ENCODE measurements at regions not wholly inside any gene's neighbourhood (a gene's known extent, or its start where the extent isn't known, plus 50 kb on each side); places are given as distances from the start of the nearest gene placed in this dataset.

GRCh38 chr9:8237096-8237495, 437.5 kb upstream of the DMAC1 start:
- Histone ChIP-seq H4K20me1 (ENCODE audit: insufficient read depth, low read length) (no peaks in the 10 kb centered on the region), H3K36me3 (ENCODE audit: insufficient read depth, low read length) (no peaks in the 10 kb centered on the region), H3K4me2 (ENCODE audit: insufficient read depth, low read length) (no peak overlapping the region), H3K27me3 (ENCODE audit: insufficient read depth, low read length, poor library complexity) (no peaks in the 10 kb centered on the region), H3K27ac (ENCODE audit: low read length) (no peak overlapping the region), H3K4me3 (ENCODE audit: low read depth in 1 of 2, low read length in 2 of 2) (no peak overlapping the region), H3K9ac (ENCODE audit: low read depth, low read length) (no peak overlapping the region), H3K79me2 (ENCODE audit: insufficient read depth, low read length) (no peaks in the 10 kb centered on the region), H3K9me3 (ENCODE audit: insufficient read depth, low read length, severe bottlenecking) (no peaks in the 10 kb centered on the region), H3K4me1 (ENCODE audit: insufficient read depth, low read length) (no peaks in the 10 kb centered on the region), H2AFZ (ENCODE audit: low read depth, low read length) (no peak overlapping the region)
- TF ChIP-seq CTCF (IDR thresholded peaks at IDR 0.05; ENCODE audit: borderline replicate concordance, extremely low read depth, low read length, poor library complexity, severe bottlenecking) (no peak), EZH2 (IDR thresholded peaks at IDR 0.05; ENCODE audit: borderline replicate concordance, low read depth, low read length, severe bottlenecking) (no peak)
- DNase-seq (no peak), ATAC-seq (ENCODE audit: insufficient read depth, low read depth) (no peak)

DNA sequence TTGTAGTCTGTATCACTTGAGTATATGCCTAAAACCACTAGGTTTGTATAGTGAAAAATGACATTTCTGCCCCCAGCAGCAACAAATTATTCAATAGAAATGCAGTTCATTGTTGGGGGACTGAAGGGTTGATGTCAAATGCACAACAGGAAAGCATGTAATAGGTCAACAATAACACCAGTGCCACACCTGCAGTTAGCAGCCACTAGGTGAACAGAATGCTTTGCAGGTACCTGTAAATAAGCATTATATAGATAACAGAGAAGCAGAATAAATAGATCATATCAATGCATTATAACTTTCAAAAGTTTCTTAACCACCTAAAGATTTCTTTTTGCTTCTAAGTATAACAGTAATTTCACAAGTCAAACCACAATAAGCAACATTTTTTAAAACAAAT, 435.9 kb upstream of the DMAC1 start:
- Histone ChIP-seq H3K4me3 (ENCODE audit: low read depth in 1 of 2, low read length in 2 of 2) (no peak overlapping the region), H3K9me3 (ENCODE audit: insufficient read depth, low read length, severe bottlenecking) (no peaks in the 10 kb centered on the region), H2AFZ (ENCODE audit: low read depth, low read length) (no peak overlapping the region), H4K20me1 (ENCODE audit: insufficient read depth, low read length) (no peaks in the 10 kb centered on the region), H3K79me2 (ENCODE audit: insufficient read depth, low read length) (no peaks in the 10 kb centered on the region), H3K27me3 (ENCODE audit: insufficient read depth, low read length, poor library complexity) (no peaks in the 10 kb centered on the region), H3K9ac (ENCODE audit: low read depth, low read length) (no peak overlapping the region), H3K27ac (ENCODE audit: low read length) (no peak overlapping the region), H3K4me2 (ENCODE audit: insufficient read depth, low read length) (no peak overlapping the region), H3K36me3 (ENCODE audit: insufficient read depth, low read length) (no peaks in the 10 kb centered on the region), H3K4me1 (ENCODE audit: insufficient read depth, low read length) (no peaks in the 10 kb centered on the region)
- TF ChIP-seq CTCF (IDR thresholded peaks at IDR 0.05; ENCODE audit: borderline replicate concordance, extremely low read depth, low read length, poor library complexity, severe bottlenecking) = no peak
- no peak for TF ChIP-seq EZH2 (IDR thresholded peaks at IDR 0.05; ENCODE audit: borderline replicate concordance, low read depth, low read length, severe bottlenecking)
- no peak for DNase-seq
- no peak for ATAC-seq (ENCODE audit: insufficient read depth, low read depth)

GRCh38 chr9:8234316-8234715, 434.7 kb upstream of the DMAC1 start:
- no peak overlapping the region for H3K4me3 ChIP-seq (ENCODE audit: low read depth in 1 of 2, low read length in 2 of 2)
- H3K79me2 ChIP-seq (ENCODE audit: insufficient read depth, low read length) = no peaks in the 10 kb centered on the region
- no peak overlapping the region for H3K9ac ChIP-seq (ENCODE audit: low read depth, low read length)
- H3K36me3 ChIP-seq (ENCODE audit: insufficient read depth, low read length) = no peaks in the 10 kb centered on the region
- H3K4me2 ChIP-seq (ENCODE audit: insufficient read depth, low read length) = no peak overlapping the region
- no peaks in the 10 kb centered on the region for H3K9me3 ChIP-seq (ENCODE audit: insufficient read depth, low read length, severe bottlenecking)
- no peaks in the 10 kb centered on the region for H3K4me1 ChIP-seq (ENCODE audit: insufficient read depth, low read length)
- no peak for ATAC-seq (ENCODE audit: insufficient read depth, low read depth)
- TF ChIP-seq CTCF (IDR thresholded peaks at IDR 0.05; ENCODE audit: borderline replicate concordance, extremely low read depth, low read length, poor library complexity, severe bottlenecking) (no peak), EZH2 (IDR thresholded peaks at IDR 0.05; ENCODE audit: borderline replicate concordance, low read depth, low read length, severe bottlenecking) (no peak)
- H3K27me3 ChIP-seq (ENCODE audit: insufficient read depth, low read length, poor library complexity) = no peaks in the 10 kb centered on the region
- no peak for DNase-seq
- H2AFZ ChIP-seq (ENCODE audit: low read depth, low read length) = no peak overlapping the region
- H4K20me1 ChIP-seq (ENCODE audit: insufficient read depth, low read length) = no peaks in the 10 kb centered on the region
- H3K27ac ChIP-seq (ENCODE audit: low read length) = no peak overlapping the region

DNA sequence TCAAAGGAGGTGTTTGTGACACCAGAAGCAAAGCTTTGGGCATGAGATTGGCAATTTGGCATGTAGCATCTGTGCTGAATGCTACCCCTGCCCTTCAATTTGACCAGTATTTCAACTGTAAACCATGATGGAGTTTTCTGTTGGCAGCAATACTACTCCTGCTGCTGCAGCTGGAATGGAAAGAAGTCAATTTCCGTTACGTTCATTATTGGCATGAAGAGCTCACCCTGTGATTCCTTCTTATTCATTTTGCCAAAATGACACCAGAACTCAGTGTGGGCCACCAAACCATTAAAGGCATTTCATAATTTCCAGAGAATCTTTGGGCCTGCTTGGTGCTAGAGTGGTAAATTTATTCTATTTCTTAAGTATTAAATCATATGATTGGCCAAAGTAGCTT, 433.1 kb upstream of the DMAC1 start:
- H3K9me3 ChIP-seq (ENCODE audit: insufficient read depth, low read length, severe bottlenecking) = no peaks in the 10 kb centered on the region
- no peak overlapping the region for H3K4me3 ChIP-seq (ENCODE audit: low read depth in 1 of 2, low read length in 2 of 2)
- ATAC-seq (ENCODE audit: insufficient read depth, low read depth) = no peak
- no peaks in the 10 kb centered on the region for H3K4me1 ChIP-seq (ENCODE audit: insufficient read depth, low read length)
- H3K27ac ChIP-seq (ENCODE audit: low read length) = no peak overlapping the region
- H2AFZ ChIP-seq (ENCODE audit: low read depth, low read length) = no peak overlapping the region
- no peaks in the 10 kb centered on the region for H3K79me2 ChIP-seq (ENCODE audit: insufficient read depth, low read length)
- no peak for DNase-seq
- no peaks in the 10 kb centered on the region for H3K27me3 ChIP-seq (ENCODE audit: insufficient read depth, low read length, poor library complexity)
- no peaks in the 10 kb centered on the region for H4K20me1 ChIP-seq (ENCODE audit: insufficient read depth, low read length)
- H3K36me3 ChIP-seq (ENCODE audit: insufficient read depth, low read length) = no peaks in the 10 kb centered on the region
- no peak for TF ChIP-seq EZH2 (IDR thresholded peaks at IDR 0.05; ENCODE audit: borderline replicate concordance, low read depth, low read length, severe bottlenecking)
- TF ChIP-seq CTCF (IDR thresholded peaks at IDR 0.05; ENCODE audit: borderline replicate concordance, extremely low read depth, low read length, poor library complexity, severe bottlenecking) = no peak
- no peak overlapping the region for H3K4me2 ChIP-seq (ENCODE audit: insufficient read depth, low read length)
- H3K9ac ChIP-seq (ENCODE audit: low read depth, low read length) = no peak overlapping the region
